ENCODE measurements at regions not wholly inside any gene's neighbourhood (a gene's known extent, or its start where the extent isn't known, plus 50 kb on each side); places are given as distances from the start of the nearest gene placed in this dataset.

- TF ChIP-seq ZNF462 (CRISPR knock-in tag; IDR thresholded peaks at IDR 0.05) (no peak), JUNB (IDR thresholded peaks at IDR 0.05; ENCODE audit: unreplicated experiment) (no peak)
These were observed 369.5 kb upstream of the CAMK1G start (continued) for GRCh38 chr1:209213989-209214388.

GRCh38 chr1:209215826-209216225 is 367.7 kb upstream of the CAMK1G start:
- no peaks in the 10 kb centered on the region for H3F3A ChIP-seq (replicated peaks; ENCODE audit: low read depth)
- H3K36me3 ChIP-seq (ENCODE audit: insufficient read depth): no peaks in the 10 kb centered on the region
- no peak overlapping the region for H3K4me3 ChIP-seq
- DNase-seq (ENCODE audit: low spot score): no peak
- H3K79me2 ChIP-seq (replicated peaks; ENCODE audit: insufficient read depth): no peaks in the 10 kb centered on the region
- no peaks in the 10 kb centered on the region for H3K27me3 ChIP-seq (ENCODE audit: insufficient read depth)
- no peak overlapping the region for H3K27ac ChIP-seq (ENCODE audit: low read depth)
- H3K27ac Mint-ChIP-seq: no peak overlapping the region
- TF ChIP-seq STAT1 (IDR thresholded peaks at IDR 0.05; ENCODE audit: unreplicated experiment) (no peak), ZNF114 (CRISPR knock-in tag; IDR thresholded peaks at IDR 0.05) (no peak), EZH2 (IDR thresholded peaks at IDR 0.05; ENCODE audit: low read depth, unreplicated experiment) (no peak), EZH2phosphoT487 (IDR thresholded peaks at IDR 0.05; ENCODE audit: unreplicated experiment) (no peak), REST (IDR thresholded peaks at IDR 0.05; ENCODE audit: unreplicated experiment) (no peak), JUNB (IDR thresholded peaks at IDR 0.05; ENCODE audit: unreplicated experiment) (no peak), POLR2AphosphoS5 (IDR thresholded peaks at IDR 0.05; ENCODE audit: low read depth) (no peak), NANOG (IDR thresholded peaks at IDR 0.05; ENCODE audit: borderline replicate concordance) (no peak)
- H3K4me1 ChIP-seq (ENCODE audit: insufficient read depth): no peaks in the 10 kb centered on the region
- H3K9me3 Mint-ChIP-seq: no peaks in the 10 kb centered on the region
- no peak overlapping the region for H3K4me2 ChIP-seq
- ATAC-seq: no peak
- 0 out of 2 replicates have a peak, but pooled peaks cover 6% of the 10 kb centered on the region for H3K9me2 ChIP-seq (ENCODE audit: insufficient read depth)
- no peak overlapping the region for H2AFZ ChIP-seq
- no peak overlapping the region for H3K4me3 Mint-ChIP-seq
- H3K36me3 Mint-ChIP-seq (ENCODE audit: low read depth): no peaks in the 10 kb centered on the region
- H3K4me1 Mint-ChIP-seq: no peaks in the 10 kb centered on the region
- no peaks in the 10 kb centered on the region for H4K20me1 ChIP-seq (replicated peaks; ENCODE audit: insufficient read depth)
- peaks cover 4% of the 10 kb centered on the region for H3K27me3 Mint-ChIP-seq (ENCODE audit: insufficient read depth, low read depth, poor library complexity)

All from GM23338 (cell line).